GM10248 (cell line): ENCODE measurements at regions not wholly inside any gene's neighbourhood (a gene's known extent, or its start where the extent isn't known, plus 50 kb on each side); places are given as distances from the start of the nearest gene placed in this dataset.

Experiments
- CTCF ChIA-PET: fragments of 300-600 bp; sonication (Branson Sonifier 250); formaldehyde crosslinking; extraction: SDS; loops from one replicate; lab custom pipeline; 2021; ENCODE audit warnings: antibody characterized with exemption; lab: Yijun Ruan, JAX
- POLR2A ChIA-PET: fragments of 350-650 bp; sonication (Branson Sonifier 250); formaldehyde crosslinking; extraction: SDS; loops from one replicate; lab custom pipeline; 2020; ENCODE audit warnings: antibody characterized with exemption; lab: Yijun Ruan, JAX
- DNase-seq: peaks from one replicate; pipeline ENCODE4 v3.0.0; 2012; ENCODE audit errors: extremely low spot score
- TF ChIP-seq, protein P1 (sequence below): IDR thresholded peaks from 2 replicates; pipeline ENCODE4 v1.5.1; 2012; ENCODE audit warnings: mild to moderate bottlenecking, low read depth; ENCODE audit errors: extremely low read depth, missing control alignments, control extremely low read depth

DNA sequence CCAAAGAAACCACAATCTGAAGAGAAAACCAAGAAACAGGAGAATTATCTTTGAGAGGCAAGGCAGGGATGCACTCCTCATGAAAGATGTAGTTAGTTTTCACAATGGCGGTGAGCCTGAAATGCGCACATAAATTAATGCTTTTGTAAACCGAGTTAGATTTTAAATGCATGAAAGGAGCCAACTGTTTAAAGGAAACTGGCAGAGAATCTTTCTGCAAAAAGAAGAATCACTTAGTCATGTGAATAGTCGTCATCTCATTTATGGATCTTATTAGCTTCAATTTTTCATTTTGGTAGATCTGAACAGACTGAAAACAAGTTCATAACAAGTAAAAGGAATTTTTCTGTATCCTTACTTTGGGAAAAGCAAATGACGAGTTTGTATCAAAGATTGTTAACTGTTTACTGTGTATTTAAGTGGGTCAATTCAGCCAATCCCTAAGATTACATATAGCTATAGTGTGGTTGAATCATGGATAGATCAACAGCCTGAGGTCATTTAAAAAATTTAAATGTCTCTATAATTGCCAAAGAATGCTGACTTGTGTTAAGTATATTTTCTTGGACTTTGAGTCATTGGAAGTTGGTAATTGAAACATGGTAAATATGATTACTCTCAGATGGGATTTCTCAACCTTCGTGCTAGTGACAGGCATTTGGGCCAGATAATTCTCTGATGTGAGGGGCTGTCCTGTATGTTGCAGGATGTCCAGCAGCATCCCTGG lies 226.6 kb upstream of the KAZN start:
- POLR2A ChIA-PET: no interaction called here
- CTCF ChIA-PET: no interaction called here
- TF ChIP-seq, protein P1, sequence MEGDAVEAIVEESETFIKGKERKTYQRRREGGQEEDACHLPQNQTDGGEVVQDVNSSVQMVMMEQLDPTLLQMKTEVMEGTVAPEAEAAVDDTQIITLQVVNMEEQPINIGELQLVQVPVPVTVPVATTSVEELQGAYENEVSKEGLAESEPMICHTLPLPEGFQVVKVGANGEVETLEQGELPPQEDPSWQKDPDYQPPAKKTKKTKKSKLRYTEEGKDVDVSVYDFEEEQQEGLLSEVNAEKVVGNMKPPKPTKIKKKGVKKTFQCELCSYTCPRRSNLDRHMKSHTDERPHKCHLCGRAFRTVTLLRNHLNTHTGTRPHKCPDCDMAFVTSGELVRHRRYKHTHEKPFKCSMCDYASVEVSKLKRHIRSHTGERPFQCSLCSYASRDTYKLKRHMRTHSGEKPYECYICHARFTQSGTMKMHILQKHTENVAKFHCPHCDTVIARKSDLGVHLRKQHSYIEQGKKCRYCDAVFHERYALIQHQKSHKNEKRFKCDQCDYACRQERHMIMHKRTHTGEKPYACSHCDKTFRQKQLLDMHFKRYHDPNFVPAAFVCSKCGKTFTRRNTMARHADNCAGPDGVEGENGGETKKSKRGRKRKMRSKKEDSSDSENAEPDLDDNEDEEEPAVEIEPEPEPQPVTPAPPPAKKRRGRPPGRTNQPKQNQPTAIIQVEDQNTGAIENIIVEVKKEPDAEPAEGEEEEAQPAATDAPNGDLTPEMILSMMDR: no peak
- DNase-seq: no peak

DNA sequence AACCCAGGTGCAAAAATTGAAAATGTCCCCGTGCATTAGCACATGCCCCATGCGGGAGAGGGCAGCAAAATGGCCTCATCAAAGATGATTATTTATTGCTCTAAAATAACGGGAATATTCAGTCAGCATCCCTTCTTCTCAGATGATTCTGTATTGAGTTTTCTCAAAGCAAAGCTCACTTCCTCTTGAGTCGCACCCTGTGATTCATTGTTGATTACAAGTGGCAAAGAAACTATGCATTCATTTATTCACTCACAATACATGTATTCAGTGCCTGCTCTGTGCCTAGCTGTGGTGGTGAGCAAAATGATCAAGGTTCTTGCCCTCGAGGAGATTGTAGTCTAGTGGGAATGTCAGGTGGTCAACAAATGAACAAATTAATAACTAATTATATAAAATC lies 226.0 kb upstream of the KAZN start:
- ChIA-PET POLR2A (no interaction called here), CTCF (no interaction called here)
- no peak for DNase-seq
- TF ChIP-seq, protein P1: no peak

DNA sequence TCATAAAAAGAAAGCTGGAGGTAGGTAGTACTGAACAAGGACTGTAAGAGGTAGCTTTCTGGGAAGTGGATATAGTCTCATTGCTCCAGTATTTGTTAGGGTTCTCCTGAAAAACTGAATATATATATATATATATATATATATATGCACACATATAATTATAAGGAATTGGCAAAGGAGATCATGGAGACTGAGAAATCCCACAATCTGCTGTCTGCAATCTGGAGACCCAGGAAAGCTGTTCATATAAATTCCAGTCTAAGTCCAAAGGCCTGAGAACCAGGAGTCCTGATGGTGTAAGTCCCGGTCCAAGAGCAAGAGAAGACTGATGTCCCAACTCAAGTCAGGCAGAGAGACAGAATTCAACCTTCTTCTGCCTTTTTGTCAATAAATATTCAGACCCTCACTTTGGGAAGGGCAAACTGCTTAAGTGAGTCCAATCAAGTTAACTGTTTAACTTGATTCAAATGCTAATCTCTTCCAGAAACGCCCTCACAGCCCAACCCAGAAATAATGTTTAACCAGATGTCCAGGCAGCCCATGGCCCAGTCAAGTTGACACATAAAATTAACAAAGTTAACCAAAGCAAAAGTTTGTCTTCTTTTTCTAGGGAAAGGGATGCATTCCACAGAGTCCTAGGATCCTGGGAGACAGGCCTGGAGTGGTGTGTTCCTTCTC lies 225.3 kb upstream of the KAZN start:
- ChIA-PET CTCF (no interaction called here), POLR2A (no interaction called here)
- TF ChIP-seq, protein P1: no peak
- no peak for DNase-seq

DNA sequence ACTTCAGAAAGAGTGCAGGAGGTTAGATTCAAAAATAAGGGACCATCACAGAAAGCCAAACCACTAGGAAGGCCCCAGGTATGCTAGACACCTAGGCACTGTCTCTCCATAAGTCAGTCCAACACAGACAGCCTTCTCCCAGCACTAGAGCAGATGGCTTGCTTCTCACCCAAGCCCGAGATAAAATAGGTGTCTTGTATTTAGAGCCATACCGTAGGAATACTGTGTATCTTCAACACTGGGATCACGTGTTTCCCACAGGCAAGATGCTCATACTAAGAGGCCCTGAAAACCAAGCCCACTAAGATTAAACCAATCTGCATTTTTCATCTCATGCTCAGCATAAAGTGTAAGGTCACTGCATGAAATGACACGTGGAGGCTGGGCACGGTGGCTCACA lies 223.3 kb upstream of the KAZN start:
- TF ChIP-seq, protein P1: no peak
- no peak for DNase-seq
- POLR2A ChIA-PET: no interaction called here
- CTCF ChIA-PET: no interaction called here

DNA sequence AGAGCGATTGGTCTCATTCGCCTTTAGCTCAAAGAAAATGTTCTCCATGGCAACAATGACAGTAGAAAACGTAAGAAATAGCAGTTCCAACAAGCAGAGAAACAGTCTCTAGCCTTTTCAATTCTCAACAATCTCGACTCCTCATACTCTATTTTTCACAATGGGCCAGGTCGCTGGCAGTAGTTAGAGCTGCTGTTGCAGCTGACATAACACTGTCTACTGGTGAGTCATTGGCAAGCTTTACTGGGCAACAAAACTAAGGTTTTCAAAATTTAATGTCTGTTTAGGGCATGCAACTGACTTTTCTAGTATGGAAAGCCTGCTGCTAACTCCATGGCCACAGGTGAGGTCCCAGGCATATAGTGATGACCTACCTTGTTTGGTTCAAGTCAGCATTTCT lies 221.1 kb upstream of the KAZN start:
- TF ChIP-seq, protein P1: no peak
- ChIA-PET POLR2A (no interaction called here), CTCF (interaction anchor here (0.6 to 1.3 kb wide), 2 partner anchors 9 to 11 kb away, joined by 3 to 4 read pairs; no protein-coding TSS in a partner anchor)
- DNase-seq: no peak

DNA sequence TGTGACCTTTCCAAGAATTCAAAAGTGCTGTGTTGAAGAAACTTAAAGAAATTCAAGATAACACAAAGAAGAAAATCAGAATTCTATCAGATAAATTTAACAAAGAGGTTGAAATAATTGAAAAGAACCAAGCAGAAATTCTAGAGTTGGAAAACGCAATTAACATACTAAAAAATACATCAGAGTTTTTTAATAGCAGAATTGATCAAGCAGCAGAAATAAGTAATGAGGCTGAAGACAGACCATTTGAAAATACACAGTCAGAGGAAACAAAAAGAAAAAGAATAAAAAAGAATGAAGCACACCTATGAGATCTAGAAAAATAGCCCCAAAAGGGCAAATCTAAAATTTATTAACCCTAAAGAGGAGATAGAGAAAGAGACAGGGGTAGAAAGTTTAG lies 218.1 kb upstream of the KAZN start:
- POLR2A ChIA-PET: no interaction called here
- TF ChIP-seq, protein P1: no peak
- CTCF ChIA-PET: no interaction called here
- DNase-seq: no peak
